ENCODE measurements at regions not wholly inside any gene's neighbourhood (a gene's known extent, or its start where the extent isn't known, plus 50 kb on each side); places are given as distances from the start of the nearest gene placed in this dataset.

- TF ChIP-seq CTCF (IDR thresholded peaks at IDR 0.05) (no peak), POLR2A (IDR thresholded peaks at IDR 0.05) (no peak)
Measured at GRCh38 chr12:82058197-82058596, 299.0 kb upstream of the PPFIA2 start.
